SK-N-SH treated with all-trans-retinoic acid at 6 μM for 48 hours (cell line): ENCODE measurements at regions not wholly inside any gene's neighbourhood (a gene's known extent, or its start where the extent isn't known, plus 50 kb on each side); places are given as distances from the start of the nearest gene placed in this dataset.

Experiments
- ATAC-seq: fragments of 200-7000 bp; cut with Tn5 transposase; 3 replicates; pipeline ENCODE4 v1.9.1; 2020; ENCODE audit warnings: mild to moderate bottlenecking, moderate library complexity
- ARNTL ChIP-seq: fragments of 450-650 bp; formaldehyde crosslinking; IDR thresholded peaks from 2 replicates; pipeline ENCODE4 v1.5.0; 2020; ENCODE audit warnings: low read depth, mild to moderate bottlenecking, moderate library complexity, borderline replicate concordance
- BACH2 ChIP-seq: fragments of 250-450 bp; sonication (Bioruptor Pico); IDR thresholded peaks from 2 replicates; pipeline ENCODE4 v1.9.0; 2021; ENCODE audit warnings: mild to moderate bottlenecking, borderline replicate concordance
- CREB5 ChIP-seq: fragments of 250-450 bp; sonication (Bioruptor Pico); IDR thresholded peaks from 2 replicates; pipeline ENCODE4 v1.5.1; 2020; ENCODE audit warnings: low read depth, mild to moderate bottlenecking, moderate library complexity
- CSRNP3 ChIP-seq: fragments of 250-450 bp; sonication (Bioruptor Pico); IDR thresholded peaks from 2 replicates; pipeline ENCODE4 v1.5.1; 2021; ENCODE audit warnings: mild to moderate bottlenecking, moderate library complexity
- ISL1 ChIP-seq: fragments of 250-450 bp; sonication (Bioruptor Pico); IDR thresholded peaks from 2 replicates; pipeline ENCODE4 v2.1.2; 2022; ENCODE audit warnings: mild to moderate bottlenecking, moderate library complexity
- OSR1 ChIP-seq: fragments of 250-450 bp; sonication (Bioruptor Pico); IDR thresholded peaks from 2 replicates; pipeline ENCODE4 v1.8.0; 2022; ENCODE audit warnings: moderate library complexity, mild to moderate bottlenecking, inconsistent platforms
- PATZ1 ChIP-seq: fragments of 250-450 bp; sonication (Bioruptor Pico); IDR thresholded peaks from 2 replicates; pipeline ENCODE4 v1.8.0; 2020; ENCODE audit warnings: mild to moderate bottlenecking, moderate library complexity, borderline replicate concordance
- POU6F1 ChIP-seq: fragments of 250-450 bp; sonication (Bioruptor Pico); IDR thresholded peaks from 2 replicates; pipeline ENCODE4 v1.8.0; 2021; ENCODE audit warnings: low read depth, mild to moderate bottlenecking, moderate library complexity, borderline replicate concordance
- PPARA ChIP-seq: fragments of 250-450 bp; sonication (Bioruptor Pico); IDR thresholded peaks from 2 replicates; pipeline ENCODE4 v1.5.0; 2020; ENCODE audit warnings: mild to moderate bottlenecking, borderline replicate concordance
- RARB ChIP-seq: fragments of 250-450 bp; sonication (Bioruptor Pico); IDR thresholded peaks from 2 replicates; pipeline ENCODE4 v1.8.0; 2021; ENCODE audit warnings: mild to moderate bottlenecking, moderate library complexity
- SNAI2 ChIP-seq: fragments of 250-450 bp; sonication (Bioruptor Pico); IDR thresholded peaks from 2 replicates; pipeline ENCODE4 v1.5.0; 2020; ENCODE audit warnings: mild to moderate bottlenecking, moderate library complexity
- TCF4 ChIP-seq: fragments of 250-450 bp; sonication (Bioruptor Pico); IDR thresholded peaks from 2 replicates; pipeline ENCODE4 v1.8.0; 2021; ENCODE audit warnings: mild to moderate bottlenecking, moderate library complexity, borderline replicate concordance
- TOX ChIP-seq: fragments of 250-450 bp; sonication (Bioruptor Pico); IDR thresholded peaks from 2 replicates; pipeline ENCODE4 v1.8.0; 2021; ENCODE audit warnings: mild to moderate bottlenecking, moderate library complexity, borderline replicate concordance
- TSHZ2 ChIP-seq: fragments of 250-450 bp; sonication (Bioruptor Pico); IDR thresholded peaks from 2 replicates; pipeline ENCODE4 v1.5.0; 2020; ENCODE audit warnings: mild to moderate bottlenecking, moderate library complexity
- ZC3H10 ChIP-seq: fragments of 250-450 bp; sonication (Bioruptor Pico); IDR thresholded peaks from 2 replicates; pipeline ENCODE4 v1.5.1; 2021; ENCODE audit warnings: mild to moderate bottlenecking, moderate library complexity
- ZFP30 ChIP-seq: fragments of 450-650 bp; formaldehyde crosslinking; IDR thresholded peaks from 2 replicates; pipeline ENCODE4 v1.5.0; 2022; ENCODE audit warnings: mild to moderate bottlenecking, moderate library complexity
- ZNF565 ChIP-seq: fragments of 450-650 bp; formaldehyde crosslinking; conservative IDR thresholded peaks from 2 replicates; pipeline ENCODE4 v1.5.0; 2020; ENCODE audit warnings: low read depth, mild to moderate bottlenecking, moderate library complexity
- ZNF8 ChIP-seq: fragments of 450-650 bp; formaldehyde crosslinking; IDR thresholded peaks from 2 replicates; pipeline ENCODE4 v1.5.0; 2020; ENCODE audit warnings: mild to moderate bottlenecking, moderate library complexity

GRCh38 chr4:189773909-189774308 lies 166.8 kb upstream of the FRG1 start:
- TF ChIP-seq OSR1 (CRISPR knock-in tag) (no peak), BACH2 (CRISPR knock-in tag) (no peak), PPARA (CRISPR knock-in tag) (no peak), TCF4 (no peak), ISL1 (CRISPR knock-in tag) (no peak)
- no peak for ATAC-seq

- TF ChIP-seq TOX (CRISPR knock-in tag) (no peak), CSRNP3 (CRISPR knock-in tag) (no peak), ZC3H10 (no peak), ZNF8 (CRISPR knock-in tag) (no peak), PPARA (CRISPR knock-in tag) (no peak), ZFP30 (no peak), CREB5 (CRISPR knock-in tag) (no peak), PATZ1 (CRISPR knock-in tag) (no peak), RARB (CRISPR knock-in tag) (no peak), TCF4 (no peak), ZNF565 (CRISPR knock-in tag) (no peak), TSHZ2 (CRISPR knock-in tag) (no peak), OSR1 (CRISPR knock-in tag) (no peak), SNAI2 (no peak), POU6F1 (CRISPR knock-in tag) (no peak)
- ATAC-seq: no peak
These were observed 161.2 kb upstream of the FRG1 start for GRCh38 chr4:189779281-189779980.

- no peak for ATAC-seq
- TF ChIP-seq ZC3H10 (no peak), CSRNP3 (CRISPR knock-in tag) (no peak), ISL1 (CRISPR knock-in tag) (no peak), TSHZ2 (CRISPR knock-in tag) (no peak), ZNF565 (CRISPR knock-in tag) (no peak), TOX (CRISPR knock-in tag) (no peak), ZFP30 (no peak), CREB5 (CRISPR knock-in tag) (no peak), ARNTL (CRISPR knock-in tag) (no peak), TCF4 (no peak), PATZ1 (CRISPR knock-in tag) (no peak)
These were observed 160.3 kb upstream of the FRG1 start for GRCh38 chr4:189780391-189780790.
